WTC11 (cell line): ENCODE measurements at regions not wholly inside any gene's neighbourhood (a gene's known extent, or its start where the extent isn't known, plus 50 kb on each side); places are given as distances from the start of the nearest gene placed in this dataset.

Experiments
- ATAC-seq: fragments of 200-7000 bp; cut with Tn5 transposase; 2 replicates; pipeline ENCODE4 v1.10.0; 2021; ENCODE audit warnings: mild to moderate bottlenecking, moderate library complexity
- CTCF ChIA-PET: fragments of 300-600 bp; sonication (Branson Sonifier 250); formaldehyde crosslinking; loops from one replicate; lab custom pipeline; 2021; ENCODE audit warnings: antibody characterized with exemption; lab: Charles Lee
- POLR2A ChIA-PET: fragments of 350-600 bp; sonication (Branson Sonifier 250); formaldehyde crosslinking; loops from one replicate; lab custom pipeline; 2021; ENCODE audit warnings: antibody characterized with exemption; lab: Charles Lee
- DNase-seq: peaks from one replicate; pipeline ENCODE4 v3.0.0; 2021; ENCODE audit warnings: low spot score
- H3K27ac Mint-ChIP-seq: 2 replicates; pipeline ENCODE4 v1.8.0; 2021; ENCODE audit warnings: mixed read lengths
- H3K27me3 Mint-ChIP-seq: 2 replicates; pipeline ENCODE4 v1.8.0; 2021; ENCODE audit warnings: low read depth, mild to moderate bottlenecking, moderate library complexity, mixed read lengths
- H3K36me3 Mint-ChIP-seq: 2 replicates; pipeline ENCODE4 v1.8.0; 2021; ENCODE audit warnings: mixed read lengths
- H3K4me1 Mint-ChIP-seq: 2 replicates; pipeline ENCODE4 v1.8.0; 2022; ENCODE audit warnings: mixed read lengths
- H3K4me3 Mint-ChIP-seq: 2 replicates; pipeline ENCODE4 v1.8.0; 2021; ENCODE audit warnings: mild to moderate bottlenecking, moderate library complexity, mixed read lengths
- H3K9me3 Mint-ChIP-seq: 2 replicates; pipeline ENCODE4 v1.8.0; 2021; ENCODE audit warnings: mixed read lengths
- CREM ChIP-seq: sonication (generic); formaldehyde crosslinking; IDR thresholded peaks from 2 replicates; pipeline ENCODE4 v1.8.1; 2022; ENCODE audit warnings: mild to moderate bottlenecking, missing genetic modification reagents, moderate library complexity
- EMX1 ChIP-seq: fragments of 250-450 bp; sonication (Bioruptor Pico); IDR thresholded peaks from 2 replicates; pipeline ENCODE4 v1.8.0; 2021; ENCODE audit warnings: mild to moderate bottlenecking
- ESRRA ChIP-seq: sonication (generic); formaldehyde crosslinking; IDR thresholded peaks from 2 replicates; pipeline ENCODE4 v1.8.1; 2022; ENCODE audit warnings: mild to moderate bottlenecking, missing genetic modification reagents, borderline replicate concordance
- ETV6 ChIP-seq: sonication (generic); formaldehyde crosslinking; IDR thresholded peaks from 2 replicates; pipeline ENCODE4 v1.8.1; 2022; ENCODE audit warnings: mild to moderate bottlenecking, missing genetic modification reagents
- GABPB1 ChIP-seq: sonication (generic); formaldehyde crosslinking; IDR thresholded peaks from 2 replicates; pipeline ENCODE4 v1.8.1; 2023; ENCODE audit warnings: mild to moderate bottlenecking, missing genetic modification reagents
- IRF1 ChIP-seq: sonication (generic); formaldehyde crosslinking; IDR thresholded peaks from 2 replicates; pipeline ENCODE4 v1.8.0; 2023; ENCODE audit warnings: missing genetic modification reagents
- KAT7 ChIP-seq: sonication (generic); formaldehyde crosslinking; IDR thresholded peaks from 2 replicates; pipeline ENCODE4 v1.8.1; 2023; ENCODE audit warnings: missing genetic modification reagents, mild to moderate bottlenecking, borderline replicate concordance
- NR1H2 ChIP-seq: sonication (generic); formaldehyde crosslinking; IDR thresholded peaks from 2 replicates; pipeline ENCODE4 v1.9.0; 2021; ENCODE audit warnings: mild to moderate bottlenecking, moderate library complexity, missing genetic modification reagents
- TP53 ChIP-seq: sonication (generic); formaldehyde crosslinking; IDR thresholded peaks from 2 replicates; pipeline ENCODE4 v1.8.1; 2023; ENCODE audit warnings: mild to moderate bottlenecking, missing genetic modification reagents
- TF ChIP-seq, protein P1 (sequence below): fragments of 250-450 bp; sonication (Bioruptor Pico); IDR thresholded peaks from 2 replicates; pipeline ENCODE4 v1.9.0; 2021; ENCODE audit warnings: moderate library complexity, mild to moderate bottlenecking, inconsistent platforms, borderline replicate concordance
- TF ChIP-seq, protein P2 (sequence below): sonication (generic); formaldehyde crosslinking; IDR thresholded peaks from 2 replicates; pipeline ENCODE4 v1.8.1; 2023; ENCODE audit warnings: mild to moderate bottlenecking, moderate library complexity, missing genetic modification reagents
- TF ChIP-seq, protein P3 (sequence below): sonication (generic); formaldehyde crosslinking; IDR thresholded peaks from 2 replicates; pipeline ENCODE4 v1.8.1; 2022; ENCODE audit warnings: low read depth, missing genetic modification reagents, borderline replicate concordance

DNA sequence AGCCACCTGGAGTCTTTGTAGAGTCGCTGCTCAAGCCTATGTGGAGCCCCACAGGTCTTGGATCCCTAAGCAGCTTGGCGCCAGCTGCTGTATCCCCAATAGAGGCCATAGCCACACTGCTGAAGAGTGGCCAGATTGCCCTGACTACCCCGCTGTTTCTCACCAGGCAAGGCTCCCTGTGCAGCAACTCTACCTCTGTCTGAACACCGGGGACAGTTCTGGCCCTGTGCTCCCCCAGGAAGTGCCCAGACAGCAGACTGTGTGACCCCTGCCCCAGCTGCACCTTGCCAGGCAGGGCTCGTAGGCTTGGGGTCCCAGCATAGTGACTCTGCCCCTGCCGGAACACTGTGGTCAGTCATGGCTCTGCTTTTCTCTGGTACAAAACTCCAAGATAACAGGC lies 53.5 kb upstream of the GALNT13 start:
- no peak for TF ChIP-seq KAT7
- TF ChIP-seq, protein P1, sequence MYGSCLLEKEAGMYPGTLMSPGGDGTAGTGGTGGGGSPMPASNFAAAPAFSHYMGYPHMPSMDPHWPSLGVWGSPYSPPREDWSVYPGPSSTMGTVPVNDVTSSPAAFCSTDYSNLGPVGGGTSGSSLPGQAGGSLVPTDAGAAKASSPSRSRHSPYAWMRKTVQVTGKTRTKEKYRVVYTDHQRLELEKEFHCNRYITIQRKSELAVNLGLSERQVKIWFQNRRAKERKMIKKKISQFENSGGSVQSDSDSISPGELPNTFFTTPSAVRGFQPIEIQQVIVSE (CRISPR knock-in tag), result no peak
- no peak for TF ChIP-seq NR1H2 (CRISPR knock-in tag)
- TF ChIP-seq, protein P2, sequence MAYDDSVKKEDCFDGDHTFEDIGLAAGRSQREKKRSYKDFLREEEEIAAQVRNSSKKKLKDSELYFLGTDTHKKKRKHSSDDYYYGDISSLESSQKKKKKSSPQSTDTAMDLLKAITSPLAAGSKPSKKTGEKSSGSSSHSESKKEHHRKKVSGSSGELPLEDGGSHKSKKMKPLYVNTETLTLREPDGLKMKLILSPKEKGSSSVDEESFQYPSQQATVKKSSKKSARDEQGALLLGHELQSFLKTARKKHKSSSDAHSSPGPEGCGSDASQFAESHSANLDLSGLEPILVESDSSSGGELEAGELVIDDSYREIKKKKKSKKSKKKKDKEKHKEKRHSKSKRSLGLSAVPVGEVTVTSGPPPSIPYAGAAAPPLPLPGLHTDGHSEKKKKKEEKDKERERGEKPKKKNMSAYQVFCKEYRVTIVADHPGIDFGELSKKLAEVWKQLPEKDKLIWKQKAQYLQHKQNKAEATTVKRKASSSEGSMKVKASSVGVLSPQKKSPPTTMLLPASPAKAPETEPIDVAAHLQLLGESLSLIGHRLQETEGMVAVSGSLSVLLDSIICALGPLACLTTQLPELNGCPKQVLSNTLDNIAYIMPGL (CRISPR knock-in tag), result no peak
- TF ChIP-seq, protein P3, sequence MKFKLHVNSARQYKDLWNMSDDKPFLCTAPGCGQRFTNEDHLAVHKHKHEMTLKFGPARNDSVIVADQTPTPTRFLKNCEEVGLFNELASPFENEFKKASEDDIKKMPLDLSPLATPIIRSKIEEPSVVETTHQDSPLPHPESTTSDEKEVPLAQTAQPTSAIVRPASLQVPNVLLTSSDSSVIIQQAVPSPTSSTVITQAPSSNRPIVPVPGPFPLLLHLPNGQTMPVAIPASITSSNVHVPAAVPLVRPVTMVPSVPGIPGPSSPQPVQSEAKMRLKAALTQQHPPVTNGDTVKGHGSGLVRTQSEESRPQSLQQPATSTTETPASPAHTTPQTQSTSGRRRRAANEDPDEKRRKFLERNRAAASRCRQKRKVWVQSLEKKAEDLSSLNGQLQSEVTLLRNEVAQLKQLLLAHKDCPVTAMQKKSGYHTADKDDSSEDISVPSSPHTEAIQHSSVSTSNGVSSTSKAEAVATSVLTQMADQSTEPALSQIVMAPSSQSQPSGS (CRISPR knock-in tag), result no peak
- TF ChIP-seq, all 79 proteins: peak for 0
- POLR2A ChIA-PET, result no interaction called here
- H3K4me3 Mint-ChIP-seq, result no peak overlapping the region
- ATAC-seq (no peak), DNase-seq (no peak)
- CTCF ChIA-PET, result interaction anchor here (1.2 to 2.1 kb wide), 3 partner anchors 10 to 48 kb away, joined by 3 to 10 read pairs (median 7); no protein-coding TSS in a partner anchor
- no peaks in the 10 kb centered on the region for H3K4me1 Mint-ChIP-seq
- H3K9me3 Mint-ChIP-seq, result no peaks in the 10 kb centered on the region
- no peak overlapping the region for H3K27ac Mint-ChIP-seq
- H3K27me3 Mint-ChIP-seq, result no peaks in the 10 kb centered on the region
- H3K36me3 Mint-ChIP-seq, result no peaks in the 10 kb centered on the region

GRCh38 chr2:153819074-153819473 lies 52.6 kb upstream of the GALNT13 start:
- CTCF ChIA-PET, result interaction anchor here (0.5 to 2.1 kb wide), 9 partner anchors 11 to 791 kb away, joined by 3 to 10 read pairs (median 3); partner anchors contain the start of gene RPRM

DNA sequence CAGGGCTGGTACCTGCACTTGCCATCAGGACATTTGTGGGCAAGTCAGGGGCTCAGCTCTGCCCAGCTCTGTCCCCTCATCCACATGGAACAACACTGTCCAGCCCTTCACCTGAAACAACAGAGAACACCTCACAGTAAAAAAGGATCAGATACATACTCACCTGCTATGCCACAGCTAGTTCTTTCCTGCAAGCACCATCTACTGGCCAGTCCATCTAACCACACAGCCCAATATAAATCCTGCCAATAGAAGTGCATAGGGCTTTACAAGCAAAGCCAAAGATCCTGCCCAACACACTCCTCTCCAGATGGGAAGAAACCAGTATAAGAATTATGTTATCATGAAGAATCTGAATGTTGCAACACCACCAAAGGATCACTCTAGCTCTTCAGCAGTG lies 52.2 kb upstream of the GALNT13 start:
- peak; percentile 14 for DNase-seq
- ATAC-seq, result peak; percentile 99
- no peak for TF ChIP-seq TP53 (CRISPR knock-in tag)
- TF ChIP-seq ESRRA (CRISPR knock-in tag), result no peak
- TF ChIP-seq IRF1 (CRISPR knock-in tag), result no peak
- TF ChIP-seq EMX1, result no peak
- no peak for TF ChIP-seq CREM
- Mint-ChIP-seq H3K27me3 (no peaks in the 10 kb centered on the region), H3K4me3 (no peak overlapping the region), H3K4me1 (no peaks in the 10 kb centered on the region), H3K36me3 (no peaks in the 10 kb centered on the region), H3K9me3 (no peaks in the 10 kb centered on the region), H3K27ac (no peak overlapping the region)
- ChIA-PET POLR2A (no interaction called here), CTCF (interaction anchor here (0.5 to 2.1 kb wide), 9 partner anchors 12 to 791 kb away, joined by 3 to 10 read pairs (median 3); partner anchors contain the start of gene RPRM)

More at GRCh38 chr2:153819074-153819473, 52.6 kb upstream of the GALNT13 start:
- Mint-ChIP-seq H3K36me3 (no peaks in the 10 kb centered on the region), H3K27ac (no peak overlapping the region), H3K9me3 (no peaks in the 10 kb centered on the region), H3K4me3 (no peak overlapping the region), H3K4me1 (no peaks in the 10 kb centered on the region), H3K27me3 (no peaks in the 10 kb centered on the region)
- DNase-seq (no peak), ATAC-seq (peak; percentile 33)
- POLR2A ChIA-PET, result no interaction called here
- no peak for TF ChIP-seq GABPB1 (CRISPR knock-in tag)
- no peak for TF ChIP-seq ETV6 (CRISPR knock-in tag)
